NCI-H82 treated with DMSO at 0.1 percent for 48 hours (cell line): ENCODE measurements at regions not wholly inside any gene's neighbourhood (a gene's known extent, or its start where the extent isn't known, plus 50 kb on each side); places are given as distances from the start of the nearest gene placed in this dataset.
A peak's percentile ranks its signal among the peaks of the same experiment; 100 is the strongest.
"Not testable (repeated sequence)": the region's sequence is repeated elsewhere in the genome, so short reads cannot be mapped to it uniquely, and the experiment has no call there.

Experiments used
- DNase-seq: peaks from one replicate; lab custom pipeline; 2025; ENCODE audit not compliant: unreplicated experiment; lab: John Stamatoyannopoulos, UW

- no peak for DNase-seq
Measured at GRCh38 chr5:6321078-6321477, 57.3 kb downstream of the MED10 start.

DNA sequence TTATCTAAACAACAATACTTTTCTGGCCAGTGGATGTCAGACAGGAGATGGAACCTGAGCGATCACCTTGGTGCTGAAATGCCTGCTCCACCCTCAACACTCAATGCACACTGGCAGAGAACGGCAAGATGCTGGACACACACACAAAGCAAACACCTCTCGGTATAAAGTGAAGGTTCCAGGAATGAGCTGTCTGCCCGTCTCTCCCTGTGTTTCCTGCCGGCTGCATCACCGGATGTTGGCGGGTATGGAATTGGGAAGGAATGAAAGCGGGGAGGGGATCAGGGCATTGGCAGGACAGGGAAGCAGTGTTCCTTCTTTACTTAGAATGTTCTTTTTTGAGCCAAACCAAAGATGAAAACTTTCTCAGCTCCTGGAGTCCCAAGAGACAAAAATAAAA is 59.2 kb downstream of the MED10 start:
- no peak for DNase-seq

GRCh38 chr5:6317116-6317798 is 61.1 kb downstream of the MED10 start:
- DNase-seq: no peak

- DNase-seq: no peak
Measured at GRCh38 chr5:6315580-6315979, 62.8 kb downstream of the MED10 start.

GRCh38 chr5:6311568-6312501 is 66.5 kb downstream of the MED10 start:
- DNase-seq: peak; percentile 50

- DNase-seq: no peak
Measured at GRCh38 chr5:6309949-6310348, 68.4 kb downstream of the MED10 start.

GRCh38 chr5:6308683-6309082 is 69.7 kb downstream of the MED10 start:
- DNase-seq: no peak

DNA sequence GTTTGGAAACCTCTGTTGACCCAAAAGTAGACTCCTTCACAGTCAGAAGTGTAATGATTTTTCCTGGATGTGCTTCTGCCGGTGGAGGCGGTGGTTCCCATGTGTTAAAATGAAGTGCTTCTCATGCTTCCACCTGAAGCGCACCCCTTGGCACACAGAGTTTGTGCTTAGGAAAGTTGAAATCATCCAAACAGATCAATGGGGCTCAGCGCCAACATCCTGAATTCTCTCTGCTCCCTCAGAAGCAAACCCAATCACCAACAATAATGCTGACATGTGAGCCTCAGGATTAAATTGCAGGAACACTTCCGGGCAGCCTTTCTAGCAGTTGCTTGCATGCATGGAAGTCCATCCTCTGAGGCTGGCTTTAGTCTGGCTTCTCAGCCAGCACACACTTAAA is 71.0 kb downstream of the MED10 start:
- no peak for DNase-seq

- DNase-seq: no peak
Measured at GRCh38 chr5:6305853-6306252, 72.5 kb downstream of the MED10 start.

DNA sequence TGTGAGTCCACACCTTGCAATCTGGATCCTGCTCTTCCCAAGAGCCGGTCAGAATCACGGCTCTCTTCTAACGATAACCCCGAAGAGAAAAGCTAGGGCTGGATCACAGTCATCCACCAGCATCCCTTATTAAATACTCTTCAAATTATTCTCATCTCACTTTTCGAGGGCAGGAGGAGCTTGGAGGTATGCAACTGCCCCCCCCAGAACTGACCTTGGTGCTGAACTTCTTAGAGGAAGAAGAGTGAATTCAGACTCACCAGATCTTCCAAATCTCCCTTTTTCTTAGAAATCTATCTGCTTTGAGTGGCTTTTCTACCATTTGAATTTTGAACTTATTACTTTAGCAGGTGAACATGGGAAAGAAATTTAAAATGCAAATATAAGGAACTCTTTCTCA is 75.7 kb downstream of the MED10 start:
- DNase-seq: no peak

GRCh38 chr5:6302075-6302474 is 76.3 kb downstream of the MED10 start:
- DNase-seq: no peak

- DNase-seq: no peak
Measured at GRCh38 chr5:6296524-6296923, 81.8 kb downstream of the MED10 start.

DNA sequence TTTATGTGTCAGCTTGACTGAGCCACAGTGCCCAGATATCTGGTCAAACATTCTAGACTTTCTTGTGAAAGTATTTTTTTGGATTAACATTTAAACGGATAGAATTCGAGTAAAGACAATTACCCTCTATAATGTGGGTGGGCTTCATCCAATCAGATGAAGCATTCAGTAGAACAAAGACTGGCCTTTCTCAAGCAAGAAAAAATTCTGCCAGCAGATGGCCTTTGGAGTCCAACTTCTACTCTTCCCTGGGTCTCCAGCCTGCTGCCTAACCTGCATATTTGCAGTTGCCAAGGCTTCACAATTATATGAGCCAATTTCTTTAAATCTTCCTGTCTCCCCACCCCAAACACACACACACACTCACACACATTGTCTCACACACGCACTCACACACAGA is 86.4 kb downstream of the MED10 start:
- DNase-seq: peak; percentile 21

DNA sequence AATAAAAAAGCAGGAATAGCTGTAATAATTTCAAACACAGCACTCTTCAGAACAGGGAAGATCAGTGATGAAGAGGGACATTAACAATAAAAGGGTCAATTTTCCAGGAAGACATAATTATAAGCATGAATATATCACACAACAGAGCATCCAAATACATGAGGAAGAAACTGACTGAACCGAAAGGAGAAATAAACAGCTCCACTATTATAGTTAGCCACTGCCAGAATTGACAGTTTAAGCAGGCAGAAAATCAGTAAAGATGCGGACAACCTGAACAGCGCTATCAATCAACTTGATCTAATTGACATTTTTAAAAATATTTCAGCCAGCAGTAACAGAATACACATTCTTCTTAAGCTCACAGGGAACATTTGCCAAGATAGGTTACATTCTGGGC is 89.1 kb downstream of the MED10 start:
- no peak for DNase-seq

DNA sequence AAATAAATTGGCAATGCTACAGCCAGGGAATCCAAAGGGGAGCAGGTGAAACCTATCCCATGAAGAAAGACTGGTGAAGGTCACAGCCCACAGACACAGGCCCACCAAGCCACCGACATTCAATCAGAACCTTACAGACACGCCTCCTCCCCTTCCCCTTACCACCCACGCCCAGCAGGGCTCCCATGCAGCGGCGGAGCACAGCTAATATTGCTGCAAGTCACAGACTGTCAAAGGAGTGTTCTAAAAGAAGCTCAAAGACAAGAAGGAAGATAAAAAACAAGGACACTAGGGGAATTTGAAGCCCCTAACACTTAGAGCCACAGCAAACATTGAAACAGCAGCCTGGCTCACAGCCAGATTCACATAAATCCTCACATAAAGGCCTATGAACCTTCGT is 91.2 kb downstream of the MED10 start:
- no peak for DNase-seq

DNA sequence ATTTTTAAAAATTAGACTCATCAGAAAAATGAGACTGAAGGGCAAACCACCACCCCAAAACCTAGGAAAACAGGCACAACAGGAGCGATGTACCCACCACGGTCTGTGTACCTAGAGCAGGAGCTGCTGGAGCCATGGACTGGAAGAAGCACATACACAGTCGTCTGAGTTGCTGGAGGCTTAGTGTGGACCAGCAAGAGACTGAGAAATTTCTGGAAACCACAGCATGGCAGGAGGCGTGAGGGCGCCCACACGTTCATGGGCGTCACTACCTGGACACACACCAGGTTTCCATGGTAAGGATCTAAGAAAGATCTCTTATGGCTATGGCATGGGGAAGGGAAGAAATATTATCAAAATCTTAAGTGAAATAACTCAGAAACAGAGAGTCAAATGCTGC is 91.9 kb downstream of the MED10 start:
- no peak for DNase-seq

GRCh38 chr5:6284491-6284890 is 93.9 kb downstream of the MED10 start:
- DNase-seq: not testable (repeated sequence)

GRCh38 chr5:6282352-6282751 is 96.0 kb downstream of the MED10 start:
- DNase-seq: no peak

DNA sequence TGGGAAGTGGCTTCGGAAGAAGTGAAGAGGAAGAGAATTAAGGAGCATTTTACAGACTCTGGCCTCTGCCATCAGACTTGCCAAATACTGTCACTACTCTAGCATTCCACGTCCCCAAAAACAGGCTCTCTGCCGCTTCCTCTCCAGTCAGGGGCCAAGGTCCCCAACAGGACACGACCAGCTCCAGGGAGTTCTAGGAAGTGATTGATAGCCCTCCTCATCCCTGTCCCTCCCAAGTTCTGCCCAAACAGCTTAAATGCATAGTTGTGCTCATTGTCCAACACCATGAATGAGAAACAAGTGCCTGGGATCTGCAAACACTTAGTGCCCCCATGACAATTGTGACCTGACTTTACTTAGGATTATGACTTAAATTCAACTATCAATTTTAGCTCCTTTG is 96.5 kb downstream of the MED10 start:
- DNase-seq: no peak

DNA sequence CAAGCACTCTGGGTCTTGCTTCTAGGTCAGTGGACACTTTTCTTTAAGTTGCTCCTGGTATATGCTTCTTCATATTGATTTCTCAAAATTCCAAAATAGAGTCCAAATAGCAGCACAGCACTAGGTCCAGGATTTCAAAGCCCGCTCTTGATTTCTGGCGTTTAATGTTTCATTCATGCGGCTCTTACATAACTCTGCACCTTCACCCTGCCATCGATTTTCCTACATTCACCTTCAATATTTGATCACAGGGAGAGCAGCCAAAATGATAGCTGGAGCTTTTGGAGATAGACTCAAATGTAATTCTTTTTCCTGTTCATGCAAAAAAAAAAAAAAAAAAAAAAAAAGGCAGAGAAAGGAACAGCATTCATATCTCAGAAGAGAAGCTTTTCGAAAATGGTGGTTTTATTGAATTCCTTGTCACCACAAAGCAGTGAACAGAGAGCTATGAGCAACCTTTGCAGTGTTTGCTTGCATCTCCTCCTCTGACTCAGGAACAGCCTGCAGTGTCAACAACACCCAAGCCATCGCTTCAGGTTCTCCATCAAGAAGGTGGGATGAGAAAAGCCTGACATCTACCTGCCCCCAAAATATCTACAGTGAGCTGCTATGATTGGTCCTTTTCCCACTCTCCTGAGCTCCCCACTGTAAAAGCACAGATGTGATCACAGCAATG is 97.8 kb downstream of the MED10 start:
- DNase-seq: no peak

GRCh38 chr5:6279607-6280006 is 98.7 kb downstream of the MED10 start:
- no peak for DNase-seq
